Body of pancreas (tissue), 4 donors: ENCODE measurements at regions not wholly inside any gene's neighbourhood (a gene's known extent, or its start where the extent isn't known, plus 50 kb on each side); places are given as distances from the start of the nearest gene placed in this dataset.

Experiments
- POLR2A ChIP-seq, 3 donors: fragments of 450-650 bp; IDR thresholded peaks; one replicate each; pipeline ENCODE4 v1.6.1; 2016; ENCODE audit warnings: antibody characterized with exemption in 3 of 3, mild to moderate bottlenecking in 2 of 3
- TF ChIP-seq, protein P1 (sequence below), 7 experiments: fragments of 450-650 bp in 4 of 7; fragments of 200-600 bp in 3 of 7; sonication (generic) in 3 of 7; IDR thresholded peaks; one replicate each; pipeline ENCODE4 v1.5.1; 2016 to 2019; ENCODE audit warnings: antibody characterized with exemption in 7 of 7

DNA sequence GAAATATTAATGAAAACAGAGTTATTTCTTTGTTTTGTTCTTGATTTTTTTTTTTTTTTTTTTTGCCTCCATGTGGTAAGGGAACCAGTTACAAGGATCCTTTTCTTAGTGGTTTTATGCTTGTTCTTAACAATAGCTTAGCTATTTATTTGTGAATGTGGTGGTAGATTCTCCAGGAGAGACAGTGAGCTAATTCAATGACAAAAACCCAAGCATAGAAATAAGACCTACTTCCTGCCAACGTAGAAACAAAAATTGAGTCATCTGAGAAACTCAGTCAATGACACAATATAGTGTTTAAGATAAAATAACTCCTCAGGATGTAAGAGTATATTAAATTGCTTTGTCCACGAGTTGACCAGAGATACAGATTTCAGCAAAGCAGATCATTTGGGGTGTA, 863.8 kb upstream of the PABPC4L start:
- TF ChIP-seq, protein P1, sequence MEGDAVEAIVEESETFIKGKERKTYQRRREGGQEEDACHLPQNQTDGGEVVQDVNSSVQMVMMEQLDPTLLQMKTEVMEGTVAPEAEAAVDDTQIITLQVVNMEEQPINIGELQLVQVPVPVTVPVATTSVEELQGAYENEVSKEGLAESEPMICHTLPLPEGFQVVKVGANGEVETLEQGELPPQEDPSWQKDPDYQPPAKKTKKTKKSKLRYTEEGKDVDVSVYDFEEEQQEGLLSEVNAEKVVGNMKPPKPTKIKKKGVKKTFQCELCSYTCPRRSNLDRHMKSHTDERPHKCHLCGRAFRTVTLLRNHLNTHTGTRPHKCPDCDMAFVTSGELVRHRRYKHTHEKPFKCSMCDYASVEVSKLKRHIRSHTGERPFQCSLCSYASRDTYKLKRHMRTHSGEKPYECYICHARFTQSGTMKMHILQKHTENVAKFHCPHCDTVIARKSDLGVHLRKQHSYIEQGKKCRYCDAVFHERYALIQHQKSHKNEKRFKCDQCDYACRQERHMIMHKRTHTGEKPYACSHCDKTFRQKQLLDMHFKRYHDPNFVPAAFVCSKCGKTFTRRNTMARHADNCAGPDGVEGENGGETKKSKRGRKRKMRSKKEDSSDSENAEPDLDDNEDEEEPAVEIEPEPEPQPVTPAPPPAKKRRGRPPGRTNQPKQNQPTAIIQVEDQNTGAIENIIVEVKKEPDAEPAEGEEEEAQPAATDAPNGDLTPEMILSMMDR (IDR thresholded peaks at IDR 0.05): no peak
- no peak for TF ChIP-seq POLR2A (IDR thresholded peaks at IDR 0.05)
